Endothelial cell of umbilical vein (primary cell): ENCODE measurements at regions not wholly inside any gene's neighbourhood (a gene's known extent, or its start where the extent isn't known, plus 50 kb on each side); places are given as distances from the start of the nearest gene placed in this dataset.

Experiments
- BruUV-seq: library from RNA; stranded (reverse); fragments of 400-500 nt; replicated peaks from 2 replicates; lab custom pipeline; 2021; lab: Mats Ljungman, UMichigan
- CTCF ChIA-PET: fragments of 300-600, 350-600 bp; sonication (Branson Sonifier 250); formaldehyde crosslinking; loops from one replicate; lab custom pipeline; 2021; ENCODE audit warnings: antibody characterized with exemption, inconsistent platforms; lab: Charles Lee
- POLR2A ChIA-PET: fragments of 300-600, 350-600 bp; sonication (Branson Sonifier 250); formaldehyde crosslinking; loops from one replicate; lab custom pipeline; 2021; ENCODE audit warnings: antibody characterized with exemption, inconsistent platforms; lab: Charles Lee
- DNase-seq: peaks from one replicate; pipeline ENCODE4 v3.0.0-alpha.2; 2011; ENCODE audit warnings: low read depth, low spot score
- FAIRE-seq: peaks from 2 replicates; lab custom pipeline; 2011; peaks lifted over from hg19 to GRCh38; lab: Jason Lieb, UNC
- H2AFZ ChIP-seq: 2 replicates; pipeline ENCODE4 v1.6.0; 2012; ENCODE audit warnings: low read depth, low read length, control low read depth, inconsistent platforms
- H3K27ac ChIP-seq: 2 replicates; pipeline ENCODE4 v1.5.1; 2011; ENCODE audit warnings: low read depth, mild to moderate bottlenecking, control low read depth, low read length, moderate library complexity; ENCODE audit not compliant: insufficient read depth
- H3K27me3 ChIP-seq, 2 experiments: 2 replicates each; pipeline versions ENCODE4 v1.6.0 to v1.6.1; 2011; ENCODE audit warnings: low read length in 2 of 2, mixed read lengths in 1 of 2; ENCODE audit not compliant: control insufficient read depth in 2 of 2, insufficient read depth in 2 of 2
- H3K36me3 ChIP-seq, 2 experiments: 2 replicates in 1 of 2; 3 replicates in 1 of 2; pipeline ENCODE4 v1.5.1; 2011; ENCODE audit warnings: low read length in 2 of 2, mild to moderate bottlenecking in 1 of 2, moderate library complexity in 1 of 2; ENCODE audit not compliant: control insufficient read depth in 2 of 2, insufficient read depth in 2 of 2; ENCODE audit errors: extremely low read depth in 1 of 2
- H3K4me1 ChIP-seq: 3 replicates; pipeline ENCODE4 v1.5.1; 2011; ENCODE audit warnings: mild to moderate bottlenecking, low read length; ENCODE audit not compliant: control insufficient read depth, insufficient read depth; ENCODE audit errors: extremely low read depth
- H3K4me2 ChIP-seq: 2 replicates; pipeline ENCODE4 v1.6.1; 2011; ENCODE audit warnings: low read length, control low read depth, mixed read lengths; ENCODE audit not compliant: insufficient read depth
- H3K4me3 ChIP-seq, 3 experiments: fragments of 200-600 bp in 1 of 3; sonication (generic), shearing (Covaris generic) in 1 of 3; replicated peaks in 1 of 3; 2 replicates each; pipeline ENCODE4 v1.5.1; 2011 to 2016; ENCODE audit warnings: control low read depth in 3 of 3, low read length in 3 of 3, mild to moderate bottlenecking in 2 of 3, inconsistent platforms in 1 of 3, low read depth in 1 of 3, moderate library complexity in 1 of 3; ENCODE audit not compliant: insufficient read depth in 1 of 3
- H3K79me2 ChIP-seq: 2 replicates; pipeline ENCODE4 v1.6.0; 2012; ENCODE audit warnings: low read length, inconsistent platforms; ENCODE audit not compliant: control insufficient read depth, insufficient read depth
- H3K9ac ChIP-seq: replicated peaks from 2 replicates; pipeline ENCODE3; 2011; ENCODE audit warnings: low read length, control low read depth; ENCODE audit not compliant: insufficient read depth; ENCODE audit errors: extremely low read depth
- H3K9me1 ChIP-seq: replicated peaks from 3 replicates; pipeline ENCODE4 v1.6.0; 2011; ENCODE audit warnings: mild to moderate bottlenecking, low read length; ENCODE audit not compliant: control insufficient read depth, insufficient read depth; ENCODE audit errors: extremely low read depth
- H3K9me3 ChIP-seq: replicated peaks from 2 replicates; pipeline ENCODE4 v1.5.1; 2012; ENCODE audit warnings: low read length, inconsistent platforms; ENCODE audit not compliant: control insufficient read depth, insufficient read depth
- H4K20me1 ChIP-seq: replicated peaks from 2 replicates; pipeline ENCODE3; 2011; ENCODE audit warnings: mild to moderate bottlenecking, low read length; ENCODE audit not compliant: control insufficient read depth, insufficient read depth; ENCODE audit errors: extremely low read depth
- CTCF ChIP-seq, 2 donors: IDR thresholded peaks; 1 replicate in 1 of 2; 2 replicates in 1 of 2; pipeline ENCODE4 v1.5.1; 2011; ENCODE audit warnings: low read length in 2 of 2, mild to moderate bottlenecking in 2 of 2, moderate library complexity in 2 of 2, control low read depth in 1 of 2, inconsistent platforms in 1 of 2, low read depth in 1 of 2; ENCODE audit not compliant: insufficient read depth in 1 of 2; ENCODE audit errors: extremely low read depth in 1 of 2
- EZH2 ChIP-seq: IDR thresholded peaks from 2 replicates; pipeline ENCODE4 v1.6.1; 2012; ENCODE audit warnings: borderline replicate concordance, low read depth, mild to moderate bottlenecking, moderate library complexity, low read length, inconsistent platforms; ENCODE audit not compliant: severe bottlenecking
- FOS ChIP-seq: IDR thresholded peaks from 2 replicates; pipeline ENCODE4 v1.6.1; 2011; ENCODE audit warnings: mild to moderate bottlenecking, low read length, moderate library complexity, borderline replicate concordance; ENCODE audit not compliant: insufficient read depth
- GATA2 ChIP-seq: IDR thresholded peaks from 2 replicates; pipeline ENCODE4 v1.7.0; 2011; ENCODE audit warnings: low read depth, mild to moderate bottlenecking, moderate library complexity, mixed read lengths, low read length; ENCODE audit not compliant: insufficient read length, insufficient read depth
- JUN ChIP-seq: IDR thresholded peaks from 2 replicates; pipeline ENCODE4 v1.6.1; 2011; ENCODE audit warnings: borderline replicate concordance, low read depth; ENCODE audit not compliant: insufficient read length, insufficient read depth
- MAX ChIP-seq: IDR thresholded peaks from 2 replicates; pipeline ENCODE4 v1.6.1; 2011; ENCODE audit not compliant: insufficient read depth, insufficient read length
- MYC ChIP-seq: IDR thresholded peaks from one replicate; pipeline ENCODE4 v1.6.1; 2011; ENCODE audit warnings: mild to moderate bottlenecking, low read depth, low read length
- POLR2A ChIP-seq: IDR thresholded peaks from 2 replicates; pipeline ENCODE4 v1.6.1; 2012; ENCODE audit warnings: low read depth, mild to moderate bottlenecking, control low read depth, low read length
- POLR2AphosphoS5 ChIP-seq: IDR thresholded peaks from 2 replicates; pipeline ENCODE4 v1.6.1; 2012; ENCODE audit warnings: low read depth, mild to moderate bottlenecking, control low read depth, low read length, moderate library complexity; ENCODE audit not compliant: insufficient read depth
- dilution Hi-C: fragments of 300-500 bp; cut with MboI; formaldehyde crosslinking; loops from one replicate; pipeline ENCODE4 v1.15.0; 2019; ENCODE audit warnings: low sequenced_read_pairs; ENCODE audit not compliant: extremely low pct_ligation_motif_present
- intact Hi-C: fragments of 100-400 bp; cut with micrococcal nuclease; formaldehyde crosslinking; loops from one replicate; pipeline ENCODE4 v1.10.0; 2022

- H3K79me2 ChIP-seq: no peaks in the 10 kb centered on the region
- H3K4me2 ChIP-seq: no peak overlapping the region
- H3K36me3 ChIP-seq: no peaks in the 10 kb centered on the region
- H4K20me1 ChIP-seq: no peaks in the 10 kb centered on the region
- DNase-seq (no peak), FAIRE-seq (no peak)
- no peak overlapping the region for H3K9ac ChIP-seq
- H3K4me1 ChIP-seq: peaks cover 3% of the 10 kb centered on the region
- TF ChIP-seq FOS: no peak
- no peak for TF ChIP-seq JUN
- TF ChIP-seq EZH2: no peak
- TF ChIP-seq MYC: no peak
- H2AFZ ChIP-seq: no peak overlapping the region
- no peak overlapping the region for H3K4me3 ChIP-seq
- H3K9me1 ChIP-seq: no peaks in the 10 kb centered on the region
- no peaks in the 10 kb centered on the region for H3K9me3 ChIP-seq
- BruUV-seq: no TSS peak
- no peak overlapping the region for H3K27ac ChIP-seq
- POLR2A ChIA-PET: no interaction called here
- intact Hi-C loops: no loop called here
- CTCF ChIA-PET: no interaction called here
- dilution Hi-C loops: no loop called here
- H3K27me3 ChIP-seq: no peaks in the 10 kb centered on the region
Observed at GRCh38 chr12:92365836-92366235, 220.2 kb upstream of the BTG1 start.

- no TSS peak for BruUV-seq
- Histone ChIP-seq H4K20me1 (no peaks in the 10 kb centered on the region), H3K36me3 (no peaks in the 10 kb centered on the region), H3K9me1 (no peaks in the 10 kb centered on the region), H3K9me3 (no peaks in the 10 kb centered on the region), H2AFZ (no peak overlapping the region), H3K79me2 (no peaks in the 10 kb centered on the region), H3K4me2 (no peak overlapping the region), H3K9ac (no peak overlapping the region), H3K4me1 (peaks cover 3% of the 10 kb centered on the region), H3K4me3 (no peak overlapping the region), H3K27me3 (no peaks in the 10 kb centered on the region), H3K27ac (no peak overlapping the region)
- DNase-seq (no peak), FAIRE-seq (no peak)
- dilution Hi-C loops: no loop called here
- ChIA-PET POLR2A (no interaction called here), CTCF (no interaction called here)
- intact Hi-C loops: no loop called here
- TF ChIP-seq GATA2: no peak
- no peak for TF ChIP-seq CTCF (IDR thresholded peaks at IDR 0.05; ENCODE audit: extremely low read depth in 1 of 2, insufficient read depth in 1 of 2, low read depth in 1 of 2, low read length in 2 of 2)
- TF ChIP-seq JUN: no peak
- TF ChIP-seq MAX: no peak
- no peak for TF ChIP-seq POLR2A
- no peak for TF ChIP-seq MYC
- no peak for TF ChIP-seq POLR2AphosphoS5
- TF ChIP-seq EZH2: no peak
- TF ChIP-seq FOS: no peak
Observed at GRCh38 chr12:92365333-92365732, 219.7 kb upstream of the BTG1 start.
